Fibroblast of lung (primary cell): ENCODE measurements at regions not wholly inside any gene's neighbourhood (a gene's known extent, or its start where the extent isn't known, plus 50 kb on each side); places are given as distances from the start of the nearest gene placed in this dataset.

ENCODE experiments used
- DNase-seq, 2 donors: peaks; one replicate each; pipeline versions ENCODE4 v3.0.0 to v3.0.0-alpha.2; 2010; ENCODE audit warnings: low read depth in 2 of 2
- H2AFZ ChIP-seq: 2 replicates; pipeline ENCODE4 v1.5.1; 2012; ENCODE audit warnings: low read length, control low read depth, inconsistent platforms
- H3K27ac ChIP-seq: 2 replicates; pipeline ENCODE4 v1.5.1; 2011; ENCODE audit warnings: low read length, control low read depth; ENCODE audit not compliant: insufficient read depth
- H3K27me3 ChIP-seq: 2 replicates; pipeline ENCODE4 v1.5.1; 2011; ENCODE audit warnings: mild to moderate bottlenecking, low read length; ENCODE audit not compliant: control insufficient read depth, insufficient read depth
- H3K36me3 ChIP-seq: 2 replicates; pipeline ENCODE4 v1.5.1; 2011; ENCODE audit warnings: low read length; ENCODE audit not compliant: control insufficient read depth, insufficient read depth
- H3K4me1 ChIP-seq: 2 replicates; pipeline ENCODE4 v1.5.1; 2011; ENCODE audit warnings: low read length; ENCODE audit not compliant: control insufficient read depth, insufficient read depth; ENCODE audit errors: extremely low read depth
- H3K4me2 ChIP-seq: 2 replicates; pipeline ENCODE4 v1.5.1; 2011; ENCODE audit warnings: low read length, control low read depth; ENCODE audit not compliant: insufficient read depth; ENCODE audit errors: extremely low read depth
- H3K4me3 ChIP-seq, 4 experiments: fragments of 200-600 bp in 1 of 4; sonication (generic) in 1 of 4; replicated peaks in 1 of 4; 2 replicates each; pipeline ENCODE4 v1.5.1; 2011 to 2016; ENCODE audit warnings: low read length in 4 of 4, low read depth in 3 of 4, mild to moderate bottlenecking in 3 of 4, control low read depth in 2 of 4, inconsistent platforms in 1 of 4, mixed read lengths in 1 of 4; ENCODE audit not compliant: insufficient read depth in 1 of 4; ENCODE audit errors: control extremely low read depth in 1 of 4
- H3K79me2 ChIP-seq: 2 replicates; pipeline ENCODE4 v1.5.1; 2012; ENCODE audit warnings: mild to moderate bottlenecking, low read length, inconsistent platforms; ENCODE audit not compliant: control insufficient read depth, insufficient read depth
- H3K9ac ChIP-seq: 2 replicates; pipeline ENCODE4 v1.5.1; 2011; ENCODE audit warnings: mild to moderate bottlenecking, low read length, control low read depth; ENCODE audit not compliant: insufficient read depth
- H3K9me3 ChIP-seq: 2 replicates; pipeline ENCODE4 v1.5.1; 2012; ENCODE audit warnings: low read depth, low read length; ENCODE audit not compliant: control insufficient read depth, insufficient read depth
- H4K20me1 ChIP-seq: 2 replicates; pipeline ENCODE4 v1.5.1; 2011; ENCODE audit warnings: low read length; ENCODE audit not compliant: control insufficient read depth, insufficient read depth; ENCODE audit errors: extremely low read depth
- CTCF ChIP-seq, 2 donors: IDR thresholded peaks in 1 of 2; conservative IDR thresholded peaks in 1 of 2; 1 replicate in 1 of 2; 2 replicates in 1 of 2; pipeline ENCODE4 v1.5.1; 2011 to 2012; ENCODE audit warnings: low read length in 2 of 2, control low read depth in 1 of 2, inconsistent platforms in 1 of 2, low read depth in 1 of 2, mild to moderate bottlenecking in 1 of 2
- EZH2 ChIP-seq: IDR thresholded peaks from 2 replicates; pipeline ENCODE4 v1.5.1; 2012; ENCODE audit warnings: low read length, control low read depth, mild to moderate bottlenecking; ENCODE audit errors: missing control alignments

- no peak for DNase-seq
- Histone ChIP-seq H3K4me2 (no peak overlapping the region), H3K27ac (no peak overlapping the region), H3K27me3 (no peaks in the 10 kb centered on the region), H3K79me2 (no peaks in the 10 kb centered on the region), H2AFZ (no peak overlapping the region), H3K9ac (no peak overlapping the region), H3K9me3 (no peaks in the 10 kb centered on the region), H4K20me1 (no peaks in the 10 kb centered on the region), H3K36me3 (no peaks in the 10 kb centered on the region), H3K4me1 (no peaks in the 10 kb centered on the region), H3K4me3 (no peak overlapping the region)
- TF ChIP-seq CTCF (conservative IDR thresholded peaks at IDR 0.05 in 1 of 2, IDR thresholded peaks at IDR 0.05 in 1 of 2; ENCODE audit: low read depth in 1 of 2, low read length in 2 of 2) (no peak), EZH2 (no peak)
Observed at GRCh38 chr4:157854819-157855218, 318.0 kb downstream of the GASK1B start.

DNA sequence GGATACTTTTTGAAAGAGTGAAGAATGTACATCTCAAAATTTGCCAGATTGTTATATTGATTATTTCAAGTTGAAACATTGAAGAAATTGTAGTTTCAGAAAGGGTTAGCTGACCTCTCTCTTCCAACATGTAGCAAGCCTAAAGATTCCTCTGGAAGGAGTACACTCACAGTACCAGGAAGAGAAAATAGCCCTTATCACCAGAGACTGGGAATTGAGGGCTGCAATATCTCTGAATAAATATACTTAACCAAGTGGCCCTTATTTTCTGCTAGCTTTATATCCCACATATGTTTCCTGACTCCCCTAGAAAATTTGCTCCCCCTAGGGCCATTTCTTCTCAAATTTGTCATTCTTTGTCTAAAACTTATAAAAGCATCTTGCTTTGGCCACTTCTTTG is 332.2 kb downstream of the GASK1B start:
- H3K4me2 ChIP-seq, result no peak overlapping the region
- no peak overlapping the region for H3K27ac ChIP-seq
- H3K4me3 ChIP-seq, result no peak overlapping the region
- H3K79me2 ChIP-seq, result no peaks in the 10 kb centered on the region
- TF ChIP-seq CTCF (conservative IDR thresholded peaks at IDR 0.05 in 1 of 2, IDR thresholded peaks at IDR 0.05 in 1 of 2; ENCODE audit: low read depth in 1 of 2, low read length in 2 of 2) (no peak), EZH2 (no peak)
- no peaks in the 10 kb centered on the region for H3K36me3 ChIP-seq
- no peak overlapping the region for H3K9ac ChIP-seq
- no peaks in the 10 kb centered on the region for H3K4me1 ChIP-seq
- no peaks in the 10 kb centered on the region for H4K20me1 ChIP-seq
- DNase-seq, result no peak
- no peak overlapping the region for H2AFZ ChIP-seq
- H3K27me3 ChIP-seq, result no peaks in the 10 kb centered on the region
- H3K9me3 ChIP-seq, result no peaks in the 10 kb centered on the region

GRCh38 chr4:157840034-157840433 is 332.8 kb downstream of the GASK1B start:
- H3K9me3 ChIP-seq, result no peaks in the 10 kb centered on the region
- no peaks in the 10 kb centered on the region for H3K36me3 ChIP-seq
- DNase-seq, result no peak
- TF ChIP-seq CTCF (conservative IDR thresholded peaks at IDR 0.05 in 1 of 2, IDR thresholded peaks at IDR 0.05 in 1 of 2; ENCODE audit: low read depth in 1 of 2, low read length in 2 of 2), result no peak
- TF ChIP-seq EZH2, result no peak
- no peaks in the 10 kb centered on the region for H3K27me3 ChIP-seq
- no peak overlapping the region for H2AFZ ChIP-seq
- no peaks in the 10 kb centered on the region for H4K20me1 ChIP-seq
- no peak overlapping the region for H3K9ac ChIP-seq
- H3K4me3 ChIP-seq, result no peak overlapping the region
- no peaks in the 10 kb centered on the region for H3K79me2 ChIP-seq
- H3K27ac ChIP-seq, result no peak overlapping the region
- H3K4me2 ChIP-seq, result no peak overlapping the region
- no peaks in the 10 kb centered on the region for H3K4me1 ChIP-seq
